ENCODE measurements at regions not wholly inside any gene's neighbourhood (a gene's known extent, or its start where the extent isn't known, plus 50 kb on each side); places are given as distances from the start of the nearest gene placed in this dataset.

GRCh38 chr6:51384736-51385135 lies 566.1 kb downstream of the TFAP2B start:
- TF ChIP-seq, protein P1, sequence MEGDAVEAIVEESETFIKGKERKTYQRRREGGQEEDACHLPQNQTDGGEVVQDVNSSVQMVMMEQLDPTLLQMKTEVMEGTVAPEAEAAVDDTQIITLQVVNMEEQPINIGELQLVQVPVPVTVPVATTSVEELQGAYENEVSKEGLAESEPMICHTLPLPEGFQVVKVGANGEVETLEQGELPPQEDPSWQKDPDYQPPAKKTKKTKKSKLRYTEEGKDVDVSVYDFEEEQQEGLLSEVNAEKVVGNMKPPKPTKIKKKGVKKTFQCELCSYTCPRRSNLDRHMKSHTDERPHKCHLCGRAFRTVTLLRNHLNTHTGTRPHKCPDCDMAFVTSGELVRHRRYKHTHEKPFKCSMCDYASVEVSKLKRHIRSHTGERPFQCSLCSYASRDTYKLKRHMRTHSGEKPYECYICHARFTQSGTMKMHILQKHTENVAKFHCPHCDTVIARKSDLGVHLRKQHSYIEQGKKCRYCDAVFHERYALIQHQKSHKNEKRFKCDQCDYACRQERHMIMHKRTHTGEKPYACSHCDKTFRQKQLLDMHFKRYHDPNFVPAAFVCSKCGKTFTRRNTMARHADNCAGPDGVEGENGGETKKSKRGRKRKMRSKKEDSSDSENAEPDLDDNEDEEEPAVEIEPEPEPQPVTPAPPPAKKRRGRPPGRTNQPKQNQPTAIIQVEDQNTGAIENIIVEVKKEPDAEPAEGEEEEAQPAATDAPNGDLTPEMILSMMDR (conservative IDR thresholded peaks at IDR 0.05; ENCODE audit: low read depth, low read length) = no peak
- TF ChIP-seq EZH2 (IDR thresholded peaks at IDR 0.05; ENCODE audit: borderline replicate concordance, low read depth, low read length, poor library complexity, severe bottlenecking) = no peak

Measured in A673 (cell line).